Esophagus squamous epithelium (tissue), 5 donors: ENCODE measurements at regions not wholly inside any gene's neighbourhood (a gene's known extent, or its start where the extent isn't known, plus 50 kb on each side); places are given as distances from the start of the nearest gene placed in this dataset.

Experiments used
- DNase-seq: peaks from one replicate; lab custom pipeline; 2025; lab: John Stamatoyannopoulos, UW
- H3K27ac ChIP-seq, 4 donors: fragments of 200-600 bp; sonication (generic); one replicate each; pipeline ENCODE4 v1.5.1; 2016 to 2019; ENCODE audit warnings: mild to moderate bottlenecking in 1 of 4
- H3K27me3 ChIP-seq, 4 donors: fragments of 200-600 bp; sonication (generic); 1 replicate in 3 of 4; 2 replicates in 1 of 4; pipeline versions ENCODE4 v1.5.1 to v1.6.0; 2017 to 2021; ENCODE audit warnings: antibody characterized with exemption in 1 of 4
- H3K36me3 ChIP-seq, 3 donors: fragments of 200-600 bp; sonication (generic); one replicate each; pipeline ENCODE4 v1.5.1; 2016 to 2019
- H3K4me1 ChIP-seq, 3 donors: fragments of 200-600 bp; sonication (generic); one replicate each; pipeline ENCODE4 v1.5.1; 2017 to 2019
- H3K4me3 ChIP-seq, 4 donors: fragments of 200-600 bp; sonication (generic); 1 replicate in 3 of 4; 2 replicates in 1 of 4; pipeline ENCODE4 v1.5.1; 2016 to 2019; ENCODE audit warnings: mild to moderate bottlenecking in 2 of 4, moderate library complexity in 1 of 4
- H3K9me3 ChIP-seq, 3 donors: fragments of 200-600 bp; sonication (generic); one replicate each; pipeline ENCODE4 v1.5.1; 2016 to 2019
- CTCF ChIP-seq, 6 experiments: fragments of 450-650 bp in 4 of 6; fragments of 200-600 bp in 2 of 6; sonication (generic) in 2 of 6; IDR thresholded peaks; one replicate each; pipeline ENCODE4 v1.5.1; 2016 to 2019; ENCODE audit warnings: antibody characterized with exemption in 6 of 6, mild to moderate bottlenecking in 4 of 6, moderate library complexity in 4 of 6
- POLR2A ChIP-seq, 4 donors: fragments of 450-650 bp; IDR thresholded peaks; one replicate each; pipeline ENCODE4 v1.6.1; 2017; ENCODE audit warnings: antibody characterized with exemption in 4 of 4, mild to moderate bottlenecking in 4 of 4, moderate library complexity in 3 of 4
- WGBS, 2 donors: methylation state at CpG; one replicate each; pipeline ENCODE4 v1.1.5; 2018; 5-methylcytosine and 5-hydroxymethylcytosine counted together
- intact Hi-C: fragments of 100-400 bp; cut with DNase I; formaldehyde crosslinking; loops from one replicate; pipeline ENCODE4 v1.15.0; 2022
- donor health status: DM: yes; HTN: yes; CAD: no.

- no peaks in the 10 kb centered on the region for H3K9me3 ChIP-seq
- H3K27ac ChIP-seq = no peak overlapping the region
- TF ChIP-seq CTCF (IDR thresholded peaks at IDR 0.05) (no peak), POLR2A (IDR thresholded peaks at IDR 0.05) (no peak)
- H3K4me3 ChIP-seq = no peak overlapping the region
- no peaks in the 10 kb centered on the region for H3K36me3 ChIP-seq
- intact Hi-C loops = no loop called here
- no peaks in the 10 kb centered on the region for H3K27me3 ChIP-seq
- DNase-seq = no peak
- 44 to 60% methylated on average over 1 of the region's 1 CpG for WGBS, 2 donors
- no peaks in the 10 kb centered on the region for H3K4me1 ChIP-seq
Measured at GRCh38 chr13:75931116-75931515, 295.0 kb downstream of the LMO7 start.

GRCh38 chr13:75929076-75929475 is 292.9 kb downstream of the LMO7 start:
- TF ChIP-seq CTCF (IDR thresholded peaks at IDR 0.05) (no peak), POLR2A (IDR thresholded peaks at IDR 0.05) (no peak)
- H3K27me3 ChIP-seq = no peaks in the 10 kb centered on the region
- intact Hi-C loops = no loop called here

GRCh38 chr13:75927183-75927669 is 291.1 kb downstream of the LMO7 start:
- no peak overlapping the region for H3K4me3 ChIP-seq
- no peaks in the 10 kb centered on the region for H3K4me1 ChIP-seq
- no peaks in the 10 kb centered on the region for H3K9me3 ChIP-seq
- H3K27ac ChIP-seq = no peak overlapping the region
- intact Hi-C loops = no loop called here
- WGBS, 2 donors = 84 to 86% methylated on average over 2 of the region's 2 CpGs
- DNase-seq = no peak
- H3K36me3 ChIP-seq = no peaks in the 10 kb centered on the region
- no peaks in the 10 kb centered on the region for H3K27me3 ChIP-seq
- TF ChIP-seq POLR2A (IDR thresholded peaks at IDR 0.05) = no peak
- TF ChIP-seq CTCF (IDR thresholded peaks at IDR 0.05) = no peak

More at GRCh38 chr13:75929076-75929475, 292.9 kb downstream of the LMO7 start:
- Histone ChIP-seq H3K36me3 (no peaks in the 10 kb centered on the region), H3K27ac (no peak overlapping the region), H3K9me3 (no peaks in the 10 kb centered on the region), H3K4me3 (no peak overlapping the region), H3K4me1 (no peaks in the 10 kb centered on the region)
- no peak for DNase-seq

GRCh38 chr13:75920536-75920935 is 284.4 kb downstream of the LMO7 start:
- DNase-seq = no peak
- Histone ChIP-seq H3K27me3 (no peaks in the 10 kb centered on the region), H3K9me3 (no peaks in the 10 kb centered on the region), H3K4me1 (peaks cover 0 to 3% (median 0%) of the 10 kb centered on the region in 3 donors), H3K36me3 (no peaks in the 10 kb centered on the region), H3K4me3 (no peak overlapping the region), H3K27ac (peak overlapping the region in 1 of 4 donors; percentile 14)
- 81 to 91% methylated on average over 1 of the region's 1 CpG for WGBS, 2 donors
- TF ChIP-seq POLR2A (IDR thresholded peaks at IDR 0.05) = no peak
- no peak for TF ChIP-seq CTCF (IDR thresholded peaks at IDR 0.05)
- intact Hi-C loops = no loop called here

- Histone ChIP-seq H3K27me3 (no peaks in the 10 kb centered on the region), H3K36me3 (no peaks in the 10 kb centered on the region), H3K27ac (no peak overlapping the region), H3K4me1 (peaks cover 0 to 6% (median 0%) of the 10 kb centered on the region in 3 donors), H3K4me3 (no peak overlapping the region), H3K9me3 (no peaks in the 10 kb centered on the region)
- WGBS, 2 donors = 80 to 83% methylated on average over 2 of the region's 2 CpGs
- intact Hi-C loops = no loop called here
- DNase-seq = no peak
- TF ChIP-seq CTCF (IDR thresholded peaks at IDR 0.05) = no peak
- TF ChIP-seq POLR2A (IDR thresholded peaks at IDR 0.05) = no peak
Measured at GRCh38 chr13:75919660-75920199, 283.6 kb downstream of the LMO7 start.
